PFSK-1 (cell line): ENCODE measurements at regions not wholly inside any gene's neighbourhood (a gene's known extent, or its start where the extent isn't known, plus 50 kb on each side); places are given as distances from the start of the nearest gene placed in this dataset.

Experiments
- FOXP2 ChIP-seq: optimal IDR thresholded peaks from 2 replicates; pipeline ENCODE3; 2011; ENCODE audit warnings: borderline replicate concordance, control low read depth, inconsistent platforms; ENCODE audit not compliant: insufficient read depth; ENCODE audit errors: extremely low read length, extremely low read depth
- POLR2AphosphoS5 ChIP-seq: IDR thresholded peaks from 2 replicates; pipeline ENCODE4 v1.6.1; 2012; ENCODE audit warnings: low read depth, mild to moderate bottlenecking, control low read depth, low read length, moderate library complexity
- SIN3A ChIP-seq: IDR thresholded peaks from 2 replicates; pipeline ENCODE4 v1.6.1; 2012; ENCODE audit warnings: mild to moderate bottlenecking, low read length, moderate library complexity, borderline replicate concordance; ENCODE audit not compliant: insufficient read depth
- TAF1 ChIP-seq: IDR thresholded peaks from 2 replicates; pipeline ENCODE4 v1.6.1; 2012; ENCODE audit warnings: low read length, control low read depth, borderline replicate concordance; ENCODE audit not compliant: insufficient read depth
- TF ChIP-seq, protein P1 (sequence below), 2 experiments: IDR thresholded peaks; 2 replicates each; pipeline versions ENCODE4 v1.6.1 to v1.8.0; 2011 to 2012; ENCODE audit warnings: low read depth in 2 of 2, low read length in 2 of 2, control low read depth in 1 of 2, inconsistent platforms in 1 of 2, mild to moderate bottlenecking in 1 of 2, moderate library complexity in 1 of 2; ENCODE audit not compliant: insufficient read depth in 1 of 2

DNA sequence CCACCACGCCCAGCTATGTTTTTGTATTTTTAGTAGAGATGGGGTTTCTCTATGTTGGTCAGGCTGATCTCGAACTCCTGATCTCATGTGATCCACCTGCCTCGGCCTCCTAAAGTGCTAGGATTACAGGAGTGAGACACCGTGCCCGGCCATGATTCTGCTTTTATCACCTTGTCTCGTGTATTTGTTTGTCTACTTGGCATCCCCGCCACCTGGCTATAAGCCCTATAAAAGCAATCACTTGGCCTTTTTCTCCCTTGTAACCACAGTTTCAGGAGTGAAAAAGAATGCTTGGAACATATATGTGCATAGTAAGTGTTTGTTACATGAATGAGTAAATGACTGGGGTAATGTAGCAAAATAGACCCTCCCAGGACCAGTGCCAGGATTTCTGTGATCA lies 77.5 kb upstream of the PAPOLG start:
- TF ChIP-seq, protein P1, sequence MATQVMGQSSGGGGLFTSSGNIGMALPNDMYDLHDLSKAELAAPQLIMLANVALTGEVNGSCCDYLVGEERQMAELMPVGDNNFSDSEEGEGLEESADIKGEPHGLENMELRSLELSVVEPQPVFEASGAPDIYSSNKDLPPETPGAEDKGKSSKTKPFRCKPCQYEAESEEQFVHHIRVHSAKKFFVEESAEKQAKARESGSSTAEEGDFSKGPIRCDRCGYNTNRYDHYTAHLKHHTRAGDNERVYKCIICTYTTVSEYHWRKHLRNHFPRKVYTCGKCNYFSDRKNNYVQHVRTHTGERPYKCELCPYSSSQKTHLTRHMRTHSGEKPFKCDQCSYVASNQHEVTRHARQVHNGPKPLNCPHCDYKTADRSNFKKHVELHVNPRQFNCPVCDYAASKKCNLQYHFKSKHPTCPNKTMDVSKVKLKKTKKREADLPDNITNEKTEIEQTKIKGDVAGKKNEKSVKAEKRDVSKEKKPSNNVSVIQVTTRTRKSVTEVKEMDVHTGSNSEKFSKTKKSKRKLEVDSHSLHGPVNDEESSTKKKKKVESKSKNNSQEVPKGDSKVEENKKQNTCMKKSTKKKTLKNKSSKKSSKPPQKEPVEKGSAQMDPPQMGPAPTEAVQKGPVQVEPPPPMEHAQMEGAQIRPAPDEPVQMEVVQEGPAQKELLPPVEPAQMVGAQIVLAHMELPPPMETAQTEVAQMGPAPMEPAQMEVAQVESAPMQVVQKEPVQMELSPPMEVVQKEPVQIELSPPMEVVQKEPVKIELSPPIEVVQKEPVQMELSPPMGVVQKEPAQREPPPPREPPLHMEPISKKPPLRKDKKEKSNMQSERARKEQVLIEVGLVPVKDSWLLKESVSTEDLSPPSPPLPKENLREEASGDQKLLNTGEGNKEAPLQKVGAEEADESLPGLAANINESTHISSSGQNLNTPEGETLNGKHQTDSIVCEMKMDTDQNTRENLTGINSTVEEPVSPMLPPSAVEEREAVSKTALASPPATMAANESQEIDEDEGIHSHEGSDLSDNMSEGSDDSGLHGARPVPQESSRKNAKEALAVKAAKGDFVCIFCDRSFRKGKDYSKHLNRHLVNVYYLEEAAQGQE (IDR thresholded peaks at IDR 0.05; ENCODE audit: insufficient read depth in 1 of 2, low read depth in 2 of 2, low read length in 2 of 2), result no peak
- TF ChIP-seq POLR2AphosphoS5 (no peak), SIN3A (no peak), FOXP2 (no peak), TAF1 (no peak)

DNA sequence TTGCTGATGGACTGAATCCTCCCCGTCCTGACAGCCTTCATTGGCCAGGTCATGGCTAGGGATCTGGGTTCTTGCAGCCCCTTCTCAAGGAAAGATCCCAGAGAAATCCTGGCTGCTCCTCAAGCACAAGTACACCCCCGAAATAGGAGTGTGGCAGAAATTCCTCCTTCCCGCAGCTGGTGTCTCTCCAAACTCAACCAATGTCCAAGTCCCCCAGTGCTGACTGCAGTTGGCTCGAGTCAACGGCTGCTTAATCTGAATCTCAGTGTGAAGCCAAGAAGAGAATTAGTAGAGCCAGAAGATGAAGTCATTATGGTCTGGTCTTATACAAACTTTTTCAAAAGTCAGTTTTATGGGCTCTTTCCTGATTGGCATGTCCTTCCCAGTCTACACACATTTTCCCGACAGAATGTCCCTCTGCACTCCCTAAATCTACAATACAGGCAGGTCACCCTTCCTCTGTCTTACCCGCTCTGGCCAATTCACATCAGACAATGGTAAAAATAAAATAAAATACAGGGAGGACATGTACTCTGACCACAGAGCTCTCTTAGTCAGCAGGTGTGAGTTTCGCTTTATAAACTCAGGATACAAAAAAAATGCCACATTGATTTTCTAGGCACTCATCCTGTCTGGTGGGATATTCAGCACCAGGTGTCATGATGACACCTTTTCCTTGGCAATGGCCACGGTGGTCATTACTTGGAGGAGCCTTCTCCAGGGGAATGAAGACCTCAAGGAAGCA lies 76.9 kb upstream of the PAPOLG start:
- TF ChIP-seq SIN3A, result no peak
- TF ChIP-seq FOXP2, result no peak
- TF ChIP-seq POLR2AphosphoS5, result no peak
- no peak for TF ChIP-seq TAF1
- TF ChIP-seq, protein P1 (IDR thresholded peaks at IDR 0.05; ENCODE audit: insufficient read depth in 1 of 2, low read depth in 2 of 2, low read length in 2 of 2), result no peak

DNA sequence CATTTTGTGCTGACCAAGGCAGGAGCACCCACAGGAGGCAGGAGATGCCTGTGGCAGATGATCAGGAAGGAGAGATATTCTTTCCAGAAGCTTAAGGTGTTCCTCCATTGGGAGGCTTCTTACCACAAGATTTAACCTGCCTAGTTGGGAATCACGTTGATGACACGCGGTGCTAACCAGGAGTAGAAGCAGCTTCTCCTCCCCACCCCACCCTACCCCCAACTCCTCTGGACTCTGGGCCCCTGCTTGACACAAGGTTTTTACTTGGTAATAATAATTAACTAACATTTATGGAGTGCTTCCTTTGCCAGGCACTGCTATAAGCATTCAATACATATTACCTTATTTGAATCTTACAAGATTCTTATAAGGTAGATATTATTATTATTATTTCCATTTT lies 62.5 kb upstream of the PAPOLG start:
- TF ChIP-seq, protein P1 (IDR thresholded peaks at IDR 0.05; ENCODE audit: insufficient read depth in 1 of 2, low read depth in 2 of 2, low read length in 2 of 2), result no peak
- TF ChIP-seq FOXP2 (no peak), SIN3A (no peak), TAF1 (no peak), POLR2AphosphoS5 (no peak)

DNA sequence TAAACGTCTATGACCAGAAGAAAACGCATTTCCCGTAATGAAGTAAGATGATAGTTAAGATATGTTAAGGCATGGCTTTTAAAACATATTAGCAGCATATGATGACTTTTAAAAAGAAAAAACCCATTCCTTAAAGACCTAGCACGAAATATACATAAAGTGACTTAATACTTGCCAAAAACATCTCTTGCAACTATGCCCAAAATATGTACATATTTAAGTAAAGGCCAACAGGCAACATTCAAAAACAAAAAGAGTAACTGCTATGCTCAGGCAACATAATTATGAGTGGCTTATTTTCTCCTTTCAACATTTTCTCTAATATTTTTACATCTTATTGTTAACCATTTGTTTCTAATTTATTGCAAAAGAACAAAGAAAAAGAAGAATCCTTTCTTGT lies 60.3 kb upstream of the PAPOLG start:
- TF ChIP-seq POLR2AphosphoS5 (no peak), SIN3A (no peak), TAF1 (no peak), FOXP2 (no peak)
- TF ChIP-seq, protein P1 (IDR thresholded peaks at IDR 0.05; ENCODE audit: insufficient read depth in 1 of 2, low read depth in 2 of 2, low read length in 2 of 2), result no peak

DNA sequence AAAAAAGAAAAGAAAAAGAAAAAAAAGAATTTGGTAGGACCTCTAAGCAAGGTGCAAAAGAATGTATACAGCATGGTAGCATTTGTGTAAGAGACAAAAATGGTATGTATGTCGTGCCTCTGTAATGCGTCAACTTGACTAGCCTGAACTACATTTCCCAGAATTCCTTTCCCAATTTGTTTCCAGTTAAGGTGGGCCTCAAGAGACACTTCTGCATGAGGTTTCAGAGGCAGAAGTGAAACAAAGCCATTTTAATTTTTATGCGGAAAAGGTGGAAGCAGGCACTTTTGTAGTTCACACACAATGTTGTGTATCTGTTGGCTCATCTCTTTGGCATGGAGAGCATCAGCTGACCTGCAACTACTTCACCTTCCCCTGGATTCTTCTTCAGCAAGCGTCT lies 56.5 kb upstream of the PAPOLG start:
- TF ChIP-seq, protein P1 (IDR thresholded peaks at IDR 0.05; ENCODE audit: insufficient read depth in 1 of 2, low read depth in 2 of 2, low read length in 2 of 2), result no peak
- no peak for TF ChIP-seq SIN3A
- no peak for TF ChIP-seq FOXP2
- TF ChIP-seq POLR2AphosphoS5, result no peak
- no peak for TF ChIP-seq TAF1
